ENCODE measurements at regions not wholly inside any gene's neighbourhood (a gene's known extent, or its start where the extent isn't known, plus 50 kb on each side); places are given as distances from the start of the nearest gene placed in this dataset.

- TF ChIP-seq CTCF (conservative IDR thresholded peaks at IDR 0.05) (no peak), EZH2 (IDR thresholded peaks at IDR 0.05; ENCODE audit: low read depth) (no peak)
Measured at GRCh38 chr3:18633002-18633401, 207.9 kb upstream of the SATB1 start.
